Activated CD8-positive, alpha-beta T cell treated with anti-CD3 and anti-CD28 coated beads for 36 hours (primary cell): ENCODE measurements at regions not wholly inside any gene's neighbourhood (a gene's known extent, or its start where the extent isn't known, plus 50 kb on each side); places are given as distances from the start of the nearest gene placed in this dataset.

Source experiments
- ATAC-seq: fragments of 200-7000 bp; cut with Tn5 transposase; one replicate; pipeline ENCODE4 v1.10.0; 2021; ENCODE audit warnings: mild to moderate bottlenecking, moderate library complexity
- CTCF ChIA-PET: fragments of 350-600 bp; sonication (Branson Sonifier 250); formaldehyde crosslinking; loops from one replicate; lab custom pipeline; 2021; ENCODE audit warnings: antibody characterized with exemption; lab: Charles Lee
- POLR2A ChIA-PET: fragments of 350-600 bp; sonication (Branson Sonifier 250); formaldehyde crosslinking; loops from one replicate; lab custom pipeline; 2021; ENCODE audit warnings: antibody characterized with exemption; lab: Charles Lee
- DNase-seq: peaks from one replicate; pipeline ENCODE4 v3.0.0-alpha.2; 2020
- H3K27ac Mint-ChIP-seq: one replicate; pipeline ENCODE4 v1.8.0; 2021; ENCODE audit warnings: mild to moderate bottlenecking, mixed read lengths
- H3K27me3 Mint-ChIP-seq: one replicate; pipeline ENCODE4 v1.8.0; 2021; ENCODE audit warnings: mixed read lengths
- H3K36me3 Mint-ChIP-seq: one replicate; pipeline ENCODE4 v1.8.0; 2021; ENCODE audit warnings: low read depth, mixed read lengths
- H3K4me1 Mint-ChIP-seq: one replicate; pipeline ENCODE4 v1.8.0; 2021; ENCODE audit warnings: low read depth, mixed read lengths
- H3K4me3 Mint-ChIP-seq: one replicate; pipeline ENCODE4 v1.8.0; 2021; ENCODE audit warnings: mild to moderate bottlenecking, moderate library complexity, mixed read lengths
- H3K9me3 Mint-ChIP-seq: one replicate; pipeline ENCODE4 v1.8.0; 2021; ENCODE audit warnings: mixed read lengths
- intact Hi-C: fragments of 100-400 bp; cut with micrococcal nuclease; formaldehyde crosslinking; loops from one replicate; pipeline ENCODE4 v1.10.0; 2022
- TF ChIP-seq, protein P1 (sequence below): fragments of 200-600 bp; IDR thresholded peaks from one replicate; pipeline ENCODE4 v1.8.0; 2022; ENCODE audit warnings: antibody characterized with exemption, mild to moderate bottlenecking

DNA sequence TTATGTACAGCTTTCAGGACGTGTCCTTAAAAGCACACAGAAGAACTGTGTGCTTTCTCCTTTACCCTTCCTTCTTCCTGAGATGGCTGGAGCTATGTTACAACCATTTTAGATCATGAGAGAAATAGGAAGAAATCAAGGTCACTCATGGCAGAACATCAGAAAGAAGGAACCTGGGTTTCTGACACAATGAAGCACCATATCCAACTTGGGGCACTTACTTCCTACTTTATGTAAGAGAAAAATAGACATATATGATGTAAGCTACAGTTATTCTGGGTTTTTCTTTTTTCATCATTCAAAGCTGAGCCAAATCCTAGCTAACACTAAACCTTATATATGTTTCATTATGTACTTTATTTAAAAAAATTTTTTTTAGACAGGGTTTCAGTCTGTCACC, 79.5 kb downstream of the FAM161A start:
- Mint-ChIP-seq H3K27me3 (peaks cover 9% of the 10 kb centered on the region), H3K4me3 (no peak overlapping the region), H3K4me1 (no peaks in the 10 kb centered on the region), H3K36me3 (no peaks in the 10 kb centered on the region), H3K9me3 (no peaks in the 10 kb centered on the region), H3K27ac (no peak overlapping the region)
- ChIA-PET POLR2A (interaction anchor here (0.6 kb wide), 1 partner anchor 602 kb away, joined by 3 read pairs; no protein-coding TSS in a partner anchor), CTCF (interaction anchor here (1.3 kb wide), 1 partner anchor 18 kb away, joined by 3 read pairs; no protein-coding TSS in a partner anchor)
- DNase-seq (no peak), ATAC-seq (no peak)
- TF ChIP-seq, protein P1, sequence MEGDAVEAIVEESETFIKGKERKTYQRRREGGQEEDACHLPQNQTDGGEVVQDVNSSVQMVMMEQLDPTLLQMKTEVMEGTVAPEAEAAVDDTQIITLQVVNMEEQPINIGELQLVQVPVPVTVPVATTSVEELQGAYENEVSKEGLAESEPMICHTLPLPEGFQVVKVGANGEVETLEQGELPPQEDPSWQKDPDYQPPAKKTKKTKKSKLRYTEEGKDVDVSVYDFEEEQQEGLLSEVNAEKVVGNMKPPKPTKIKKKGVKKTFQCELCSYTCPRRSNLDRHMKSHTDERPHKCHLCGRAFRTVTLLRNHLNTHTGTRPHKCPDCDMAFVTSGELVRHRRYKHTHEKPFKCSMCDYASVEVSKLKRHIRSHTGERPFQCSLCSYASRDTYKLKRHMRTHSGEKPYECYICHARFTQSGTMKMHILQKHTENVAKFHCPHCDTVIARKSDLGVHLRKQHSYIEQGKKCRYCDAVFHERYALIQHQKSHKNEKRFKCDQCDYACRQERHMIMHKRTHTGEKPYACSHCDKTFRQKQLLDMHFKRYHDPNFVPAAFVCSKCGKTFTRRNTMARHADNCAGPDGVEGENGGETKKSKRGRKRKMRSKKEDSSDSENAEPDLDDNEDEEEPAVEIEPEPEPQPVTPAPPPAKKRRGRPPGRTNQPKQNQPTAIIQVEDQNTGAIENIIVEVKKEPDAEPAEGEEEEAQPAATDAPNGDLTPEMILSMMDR: no peak
- intact Hi-C loops: no loop called here

DNA sequence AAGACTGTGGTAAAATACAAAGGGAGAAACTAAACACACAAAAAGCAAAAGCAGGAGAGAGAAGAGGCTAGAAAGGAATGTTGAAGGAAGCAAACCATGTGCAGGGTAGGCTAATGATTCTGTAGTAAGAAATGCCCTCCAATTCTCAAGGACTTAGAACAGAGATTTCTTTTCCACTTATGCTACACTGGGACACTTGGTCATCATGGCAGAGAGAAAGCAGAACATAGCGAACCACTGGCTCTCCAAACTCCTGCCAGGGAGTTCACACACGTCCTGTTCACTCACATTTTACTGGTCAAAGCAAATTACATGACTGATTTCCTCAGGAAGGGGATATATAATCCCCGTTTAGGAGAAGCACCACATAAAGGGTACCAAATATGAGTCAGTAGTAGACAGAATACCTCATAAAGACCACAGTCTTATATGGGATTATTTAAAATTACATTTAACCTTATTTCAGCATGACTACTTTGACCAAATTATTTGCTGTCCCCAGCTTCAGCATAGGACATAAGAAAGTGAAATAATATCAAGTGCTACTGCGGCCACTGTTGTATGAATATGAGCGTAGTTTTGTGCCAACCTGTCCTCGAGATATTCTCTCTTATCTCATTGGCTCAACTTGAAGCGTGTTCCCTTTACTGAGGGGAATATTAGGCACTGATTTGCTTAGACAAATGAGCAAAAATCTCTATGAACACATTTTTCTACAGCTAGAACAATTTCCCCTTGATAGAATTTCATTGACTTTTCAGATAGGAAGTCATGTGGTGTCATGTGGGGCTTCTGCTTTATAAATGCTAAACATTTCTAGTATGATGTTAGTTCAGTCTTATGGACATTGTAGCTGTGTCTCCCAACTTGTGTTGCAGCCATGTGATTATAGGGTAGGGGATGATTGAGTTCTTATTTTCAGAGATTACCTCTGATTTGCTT, 81.7 kb downstream of the FAM161A start:
- ChIA-PET CTCF (no interaction called here), POLR2A (interaction anchor here (0.6 to 0.7 kb wide), 2 partner anchors 55 to 930 kb away, joined by 3 read pairs; no protein-coding TSS in a partner anchor)
- Mint-ChIP-seq H3K27me3 (peaks cover 9% of the 10 kb centered on the region), H3K27ac (no peak overlapping the region), H3K9me3 (no peaks in the 10 kb centered on the region), H3K36me3 (no peaks in the 10 kb centered on the region), H3K4me1 (no peaks in the 10 kb centered on the region), H3K4me3 (no peak overlapping the region)
- TF ChIP-seq, protein P1: no peak
- DNase-seq (no peak), ATAC-seq (no peak)
- intact Hi-C loops: no loop called here

DNA sequence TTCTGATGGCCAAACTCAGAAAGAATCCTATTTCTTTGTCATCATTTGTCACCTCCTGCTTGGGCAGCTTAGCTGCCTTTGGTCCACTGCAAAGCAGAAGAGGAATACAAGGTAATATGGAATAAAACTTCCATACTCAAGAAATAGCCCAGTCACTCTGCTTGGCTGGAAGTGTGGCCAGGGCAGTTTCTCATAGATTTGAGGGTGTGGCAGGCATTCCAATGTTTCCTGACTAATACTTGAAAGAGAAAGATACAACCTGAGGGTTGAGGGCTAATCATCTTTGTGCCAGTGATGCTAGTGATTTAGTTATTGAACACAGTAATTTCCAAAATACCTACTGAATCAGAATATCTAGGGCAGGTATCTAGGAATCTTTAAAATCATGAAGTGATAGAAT, 83.1 kb downstream of the FAM161A start:
- Mint-ChIP-seq H3K27ac (no peak overlapping the region), H3K4me1 (no peaks in the 10 kb centered on the region), H3K4me3 (no peak overlapping the region), H3K27me3 (no peaks in the 10 kb centered on the region), H3K9me3 (no peaks in the 10 kb centered on the region), H3K36me3 (no peaks in the 10 kb centered on the region)
- DNase-seq (no peak), ATAC-seq (no peak)
- ChIA-PET POLR2A (no interaction called here), CTCF (no interaction called here)
- TF ChIP-seq, protein P1: no peak
- intact Hi-C loops: no loop called here

DNA sequence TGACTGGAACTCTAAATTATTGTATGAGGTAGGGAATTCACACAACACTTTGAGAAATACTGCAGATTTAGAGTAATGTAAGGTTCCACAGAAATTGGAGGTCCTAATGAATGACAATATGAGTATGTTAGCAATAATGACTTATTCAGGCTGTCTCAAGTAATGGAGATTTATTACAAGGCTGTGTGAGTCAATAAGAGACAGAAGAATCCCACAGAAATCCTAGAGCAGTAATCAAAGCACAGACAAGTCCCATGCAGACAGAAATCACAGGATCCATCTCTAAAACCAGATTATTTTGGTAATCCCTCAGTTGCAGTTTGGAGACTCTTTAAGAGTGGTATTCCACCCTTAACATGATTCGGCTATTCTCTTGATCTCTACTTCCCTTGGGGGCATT, 83.6 kb downstream of the FAM161A start:
- ChIA-PET POLR2A (no interaction called here), CTCF (no interaction called here)
- Mint-ChIP-seq H3K36me3 (no peaks in the 10 kb centered on the region), H3K4me1 (no peaks in the 10 kb centered on the region), H3K9me3 (no peaks in the 10 kb centered on the region), H3K4me3 (no peak overlapping the region), H3K27ac (no peak overlapping the region), H3K27me3 (no peaks in the 10 kb centered on the region)
- intact Hi-C loops: no loop called here
- DNase-seq (no peak), ATAC-seq (no peak)
- TF ChIP-seq, protein P1: no peak

DNA sequence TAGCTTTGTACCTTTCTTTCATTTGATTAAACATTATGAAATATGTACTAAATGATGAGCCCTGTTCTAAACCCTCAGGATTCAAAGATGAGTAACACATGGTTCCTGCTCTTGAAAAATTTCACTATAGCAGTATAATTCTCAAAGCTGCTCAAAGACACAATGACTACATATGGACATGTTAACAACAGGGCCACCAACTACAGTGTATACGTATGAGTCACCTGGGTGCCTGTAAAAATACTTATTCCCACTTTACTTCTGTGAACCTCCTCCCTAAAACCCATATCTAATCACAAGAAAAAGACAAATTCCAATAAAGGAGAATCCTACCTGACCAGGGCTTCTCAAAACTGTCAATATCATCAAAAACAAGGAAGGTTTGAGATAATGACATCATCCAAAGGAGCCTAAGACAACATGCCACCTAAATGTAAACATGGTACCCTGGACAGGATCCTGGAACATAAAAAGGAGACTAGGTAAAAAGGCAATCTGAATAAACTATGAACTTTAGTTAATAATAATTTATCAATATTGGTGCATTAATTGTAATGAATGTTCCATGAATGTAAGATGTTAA, 84.7 kb downstream of the FAM161A start:
- ChIA-PET CTCF (interaction anchor here (1.2 kb wide), 1 partner anchor 23 kb away, joined by 3 read pairs; no protein-coding TSS in a partner anchor), POLR2A (no interaction called here)
- no peak overlapping the region for H3K4me3 Mint-ChIP-seq
- no peak overlapping the region for H3K27ac Mint-ChIP-seq
- intact Hi-C loops: loop anchor here (10.0 kb wide), 1 partner anchor 74 kb away; no protein-coding TSS in a partner anchor
- peaks cover 2% of the 10 kb centered on the region for H3K9me3 Mint-ChIP-seq
- no peak for DNase-seq
- H3K27me3 Mint-ChIP-seq: no peaks in the 10 kb centered on the region
- no peak for ATAC-seq
- TF ChIP-seq, protein P1: no peak
- peaks cover 5% of the 10 kb centered on the region for H3K36me3 Mint-ChIP-seq
- no peaks in the 10 kb centered on the region for H3K4me1 Mint-ChIP-seq
